Stimulated activated CD4-positive, alpha-beta T cell treated with anti-CD3 and anti-CD28 coated beads, Interleukin-15, amount 100 ng/mL, for 24 hours (primary cell): ENCODE measurements at regions not wholly inside any gene's neighbourhood (a gene's known extent, or its start where the extent isn't known, plus 50 kb on each side); places are given as distances from the start of the nearest gene placed in this dataset.

Experiments
- DNase-seq: peaks from one replicate; pipeline ENCODE4 v3.0.0-alpha.2; 2020

DNA sequence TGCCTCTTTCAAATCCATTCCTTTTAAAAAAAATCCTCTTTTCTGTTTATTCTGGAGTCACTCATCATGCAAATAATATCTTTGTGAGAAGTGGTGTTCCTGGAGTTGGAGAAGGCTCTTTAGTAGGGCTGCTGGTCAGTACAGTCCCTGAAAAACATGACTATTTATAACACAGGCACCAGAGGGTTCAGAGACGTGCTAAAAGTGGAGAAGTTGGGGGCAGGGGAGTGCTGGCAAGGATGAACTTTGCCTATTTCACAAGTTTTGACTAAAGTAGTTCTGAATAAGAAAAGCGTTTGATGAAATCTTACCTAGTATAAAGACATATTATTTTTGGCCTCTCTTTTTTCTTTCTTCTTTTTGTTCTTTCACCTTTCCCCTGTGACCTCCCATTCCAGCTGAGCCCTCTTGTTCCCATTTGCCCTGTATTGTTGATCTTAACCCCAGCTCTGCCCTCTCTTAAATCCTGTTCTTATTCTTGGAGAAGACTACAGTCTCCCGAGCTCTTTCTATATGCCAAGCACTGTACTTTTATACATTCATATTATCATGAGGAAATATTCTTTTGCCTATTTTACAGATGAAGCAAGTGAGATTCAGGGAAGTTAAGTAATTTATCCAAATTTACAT lies 129.1 kb downstream of the TM9SF2 start:
- no peak for DNase-seq

DNA sequence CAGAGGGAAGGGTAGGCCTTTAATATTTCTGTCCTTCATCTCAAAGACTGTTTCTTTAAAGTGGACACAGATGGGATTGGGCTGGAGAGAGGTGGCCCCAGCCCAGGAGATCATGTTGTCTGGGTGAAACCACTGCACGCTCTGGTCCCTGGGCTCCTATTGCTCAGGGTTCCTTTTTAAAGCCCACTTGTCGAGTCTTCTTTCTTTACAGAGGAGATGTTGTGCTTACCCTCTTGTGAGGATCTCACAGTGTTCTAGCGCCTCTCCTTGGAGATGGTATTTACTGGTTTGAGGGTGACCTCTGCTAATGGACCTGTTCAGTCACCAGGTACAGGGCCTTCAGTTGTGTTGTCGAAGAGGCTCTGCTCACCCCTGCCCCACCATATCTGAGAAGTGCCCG lies 128.4 kb downstream of the TM9SF2 start:
- no peak for DNase-seq

DNA sequence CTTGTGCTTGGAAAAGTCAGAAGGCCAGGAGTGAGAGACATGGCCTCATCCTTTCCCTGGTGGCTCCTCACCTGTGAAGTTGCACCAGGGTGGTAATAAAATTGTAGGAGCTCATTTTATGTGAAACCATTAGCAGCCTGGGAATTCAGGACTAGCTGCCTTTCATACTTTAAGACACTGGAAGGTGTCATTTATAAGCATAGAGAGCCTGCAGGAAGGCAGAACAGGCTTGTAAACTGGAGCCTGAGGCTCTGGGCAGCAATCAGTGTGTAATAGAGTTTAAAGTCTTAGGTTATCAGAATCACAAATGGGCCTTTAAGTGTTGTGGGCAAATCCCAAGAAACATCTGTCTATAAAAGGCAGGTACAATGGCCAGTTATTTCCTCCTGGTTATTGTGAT lies 127.2 kb downstream of the TM9SF2 start:
- DNase-seq = no peak

DNA sequence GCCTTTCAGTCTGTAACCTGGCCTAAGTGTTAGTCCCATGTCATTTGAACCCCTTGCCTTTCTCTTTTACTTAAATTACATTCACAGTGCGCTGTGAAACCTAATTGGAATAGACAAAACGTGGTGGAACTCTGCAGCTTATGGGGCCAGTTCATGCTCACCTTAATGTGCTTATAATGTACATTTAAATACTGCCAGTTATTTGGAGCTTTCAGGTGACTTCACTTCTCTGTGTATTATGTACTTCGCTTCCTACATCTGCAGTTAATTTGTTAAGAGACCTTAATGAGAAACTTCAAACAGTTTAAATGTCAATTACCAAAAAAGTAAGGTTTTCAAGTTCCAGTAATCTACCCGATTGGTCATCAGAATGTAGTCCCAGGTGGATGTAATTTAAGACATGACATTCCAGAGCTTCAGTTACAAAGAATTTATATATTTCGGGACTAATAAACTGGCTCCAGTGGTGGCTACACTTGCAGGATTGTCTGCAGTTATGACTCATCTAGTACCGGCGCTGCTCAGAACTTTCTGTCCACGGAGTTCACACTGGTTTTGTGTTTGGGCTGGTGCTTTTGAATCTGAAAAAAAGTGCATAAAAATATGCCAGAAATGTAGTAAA lies 125.3 kb downstream of the TM9SF2 start:
- no peak for DNase-seq

DNA sequence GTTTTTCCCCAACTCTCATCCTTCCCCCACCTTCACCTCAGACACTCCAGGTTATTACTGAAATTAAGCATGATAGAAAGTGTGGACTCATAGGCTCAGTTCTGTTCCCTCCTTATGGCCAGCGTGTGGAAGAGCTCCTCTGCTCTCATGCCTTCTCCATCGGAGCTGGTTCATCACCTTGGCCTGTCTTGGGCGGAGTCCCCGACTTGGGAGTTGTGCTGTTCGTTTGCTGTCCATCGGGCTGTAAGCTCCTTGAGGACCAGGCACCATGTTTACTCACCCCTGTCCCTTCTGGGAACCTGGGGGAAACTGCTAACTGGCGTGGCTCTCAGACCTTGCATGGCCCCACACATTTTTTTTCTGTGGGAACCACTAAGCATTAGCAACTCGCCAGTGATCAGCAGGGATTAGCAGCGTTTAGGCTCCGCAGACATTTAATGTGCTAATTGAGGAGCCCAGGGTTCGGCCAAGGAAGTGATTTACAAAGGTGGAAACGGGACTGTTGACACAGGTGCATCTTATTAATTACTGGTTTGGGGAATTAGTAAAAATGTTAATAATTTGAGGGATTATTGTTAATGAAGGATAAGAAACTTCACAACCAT lies 123.8 kb downstream of the TM9SF2 start:
- no peak for DNase-seq

DNA sequence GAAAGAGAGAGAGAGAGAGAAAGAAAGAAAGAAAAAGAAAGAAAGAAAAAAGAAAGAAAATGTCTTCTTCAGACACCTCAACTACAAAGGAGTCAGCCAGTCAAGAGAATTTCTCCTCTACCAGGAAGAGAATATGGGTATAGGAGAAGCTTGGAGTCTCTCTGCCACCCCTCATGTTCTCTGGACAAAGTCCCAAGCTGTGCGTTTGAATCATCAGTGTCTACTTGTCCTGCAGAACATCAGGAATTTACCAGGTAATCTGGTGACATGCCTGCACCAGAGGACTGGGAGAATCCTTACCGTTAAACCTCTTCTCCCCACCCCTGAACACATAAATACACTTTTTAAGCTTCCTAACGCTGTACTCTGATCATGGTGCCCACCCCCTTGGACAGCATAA lies 119.5 kb downstream of the TM9SF2 start:
- no peak for DNase-seq

DNA sequence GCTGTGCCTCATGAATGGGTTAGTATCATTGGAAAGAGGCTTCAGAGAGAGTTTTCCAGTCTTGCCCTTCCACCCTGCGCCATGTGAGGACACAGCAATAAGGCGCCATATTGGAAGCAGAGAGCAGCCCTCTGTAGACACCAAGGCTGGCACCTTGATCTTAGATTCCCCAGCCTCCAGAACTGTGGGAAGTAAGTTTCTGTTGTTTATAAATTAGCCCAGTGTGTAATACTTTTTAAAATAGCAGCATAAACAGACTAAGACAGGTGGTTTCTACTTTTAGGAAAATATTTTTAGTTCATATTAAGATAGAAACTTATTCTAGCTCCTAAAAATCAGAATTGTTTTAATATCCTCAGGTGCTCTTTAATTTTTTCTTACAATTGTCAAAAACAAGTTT lies 117.9 kb downstream of the TM9SF2 start:
- DNase-seq = no peak

DNA sequence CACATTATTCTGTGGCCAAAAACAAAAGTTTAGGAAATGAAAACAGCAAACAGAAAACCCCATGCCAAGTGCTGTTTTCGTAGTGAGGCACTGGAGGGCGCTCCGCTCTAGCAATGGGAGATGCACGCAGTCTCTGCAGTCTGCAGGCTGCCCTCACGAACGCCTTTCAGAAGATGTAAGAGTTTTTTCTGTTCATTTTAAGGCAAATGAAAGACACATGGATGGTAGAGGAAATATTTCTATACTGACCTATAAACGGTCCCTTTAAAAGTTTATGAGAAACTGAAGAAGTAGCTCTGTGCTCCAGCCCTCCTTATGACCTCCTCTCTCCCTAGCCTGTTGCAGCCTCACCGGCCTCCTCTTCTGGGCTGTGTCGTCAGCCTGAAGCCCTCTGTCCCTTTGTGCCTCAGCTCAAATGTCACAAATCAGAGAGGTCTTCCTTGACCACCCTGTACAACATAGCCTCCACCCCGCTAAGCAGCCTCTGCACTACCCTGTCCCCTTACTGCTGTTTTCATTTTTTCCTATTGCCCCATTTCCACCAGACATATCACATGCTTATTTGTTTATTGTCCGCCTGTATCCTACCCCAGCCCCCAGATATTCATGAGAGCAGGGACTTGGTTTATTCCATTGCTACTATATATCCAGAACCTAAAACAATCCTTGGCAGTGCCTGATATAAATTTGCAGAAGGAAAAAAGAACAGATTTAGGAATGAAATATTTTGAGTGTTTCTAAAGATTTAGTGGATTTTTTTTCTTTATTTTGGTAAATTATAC lies 116.4 kb downstream of the TM9SF2 start:
- peak; percentile 31 for DNase-seq

DNA sequence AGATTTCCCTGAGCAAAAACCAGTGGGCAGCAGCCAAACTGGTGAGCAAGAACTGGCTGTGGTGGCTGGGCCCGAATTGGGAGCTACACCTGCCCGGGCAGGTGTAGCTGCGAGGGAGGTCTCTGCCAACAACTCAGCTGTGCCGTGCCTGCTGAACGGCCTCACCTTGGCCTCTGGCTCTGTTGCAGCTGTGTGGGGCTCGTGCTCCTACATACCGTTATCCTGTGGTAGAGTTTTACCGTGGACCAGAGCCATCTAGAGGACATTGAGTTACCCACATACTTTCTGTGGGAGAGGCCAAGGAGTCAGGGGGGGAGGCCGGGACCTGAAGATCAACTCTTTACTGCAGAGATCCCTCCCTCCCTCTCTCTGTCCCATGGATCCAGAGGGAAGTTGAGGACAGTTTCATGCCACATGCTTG lies 113.2 kb downstream of the TM9SF2 start:
- DNase-seq = peak; percentile 8
